ENCODE measurements at regions not wholly inside any gene's neighbourhood (a gene's known extent, or its start where the extent isn't known, plus 50 kb on each side); places are given as distances from the start of the nearest gene placed in this dataset.

- Histone ChIP-seq H3K79me2 (ENCODE audit: low read depth) (no peaks in the 10 kb centered on the region), H3K4me2 (peak overlapping the region; percentile 52), H3K27me3 (ENCODE audit: insufficient read depth, low read depth) (no peaks in the 10 kb centered on the region), H3K9me2 (ENCODE audit: insufficient read depth) (no peaks in the 10 kb centered on the region), H3K27ac (peak overlapping the region; percentile 96), H2AFZ (no peak overlapping the region; the same call in 1 of the 2 replicates), H3K36me3 (ENCODE audit: low read depth) (no peaks in the 10 kb centered on the region), H4K20me1 (ENCODE audit: insufficient read depth) (no peaks in the 10 kb centered on the region), H3K4me1 (replicated peaks; ENCODE audit: insufficient read depth) (peaks cover 53% of the 10 kb centered on the region), H3K4me3 (no peak overlapping the region), H3K9me3 (ENCODE audit: insufficient read depth, low read depth) (no peaks in the 10 kb centered on the region), H3F3A (ENCODE audit: insufficient read depth, low read depth) (peaks cover 29% of the 10 kb centered on the region; the same call in 1 of the 2 replicates)
- intact Hi-C loops (cut with micrococcal nuclease; ENCODE audit: unreplicated experiment) = no loop called here
- CTCF ChIA-PET = interaction anchor here (0.7 kb wide), 1 partner anchor 92 kb away, joined by 13 read pairs; no protein-coding TSS in a partner anchor
- TSS peak; percentile 34 for BruUV-seq (replicated peaks)
- DNase-seq = peak in 1 of 2 experiments; percentile 67
- POLR2A ChIA-PET (ENCODE audit: unreplicated experiment) = interaction anchor here (0.6 to 1.2 kb wide), 4 partner anchors 11 to 1851 kb away, joined by 3 to 7 read pairs (median 4); no protein-coding TSS in a partner anchor
- TF ChIP-seq EZH2 (IDR thresholded peaks at IDR 0.05; ENCODE audit: low read depth) (no peak), CTCF (conservative IDR thresholded peaks at IDR 0.05) (no peak)
Measured at GRCh38 chr1:8090241-8090702, 64.2 kb upstream of the ERRFI1 start.

- intact Hi-C loops (cut with micrococcal nuclease; ENCODE audit: unreplicated experiment) = loop anchor here (1.0 kb wide), 1 partner anchor 11 kb away; no protein-coding TSS in a partner anchor
- Histone ChIP-seq H2AFZ (no peak overlapping the region; the same call in 1 of the 2 replicates), H3K4me1 (replicated peaks; ENCODE audit: insufficient read depth) (peaks cover 48% of the 10 kb centered on the region)
Measured at GRCh38 chr1:8089535-8090228, 63.6 kb upstream of the ERRFI1 start.

GRCh38 chr1:8086055-8086454, 59.9 kb upstream of the ERRFI1 start:
- CTCF ChIA-PET = interaction anchor here (0.6 kb wide), 1 partner anchor 69 kb away, joined by 3 read pairs; no protein-coding TSS in a partner anchor
- Histone ChIP-seq H4K20me1 (ENCODE audit: insufficient read depth) (no peaks in the 10 kb centered on the region), H3K4me1 (replicated peaks; ENCODE audit: insufficient read depth) (peaks cover 29% of the 10 kb centered on the region), H3K27me3 (ENCODE audit: insufficient read depth, low read depth) (no peaks in the 10 kb centered on the region), H3K4me3 (no peak overlapping the region), H3K36me3 (ENCODE audit: low read depth) (no peaks in the 10 kb centered on the region), H3K79me2 (ENCODE audit: low read depth) (no peaks in the 10 kb centered on the region), H3K27ac (no peak overlapping the region), H3K9me3 (ENCODE audit: insufficient read depth, low read depth) (no peaks in the 10 kb centered on the region), H3F3A (ENCODE audit: insufficient read depth, low read depth) (peaks cover 19% of the 10 kb centered on the region; the same call in 1 of the 2 replicates), H3K9me2 (ENCODE audit: insufficient read depth) (no peaks in the 10 kb centered on the region), H2AFZ (no peak overlapping the region), H3K4me2 (no peak overlapping the region)
- intact Hi-C loops (cut with micrococcal nuclease; ENCODE audit: unreplicated experiment) = no loop called here
- no TSS peak for BruUV-seq (replicated peaks)
- POLR2A ChIA-PET (ENCODE audit: unreplicated experiment) = no interaction called here
- DNase-seq = no peak
- no peak for TF ChIP-seq EZH2 (IDR thresholded peaks at IDR 0.05; ENCODE audit: low read depth)

More at GRCh38 chr1:8089535-8090228, 63.6 kb upstream of the ERRFI1 start:
- peak overlapping the region; percentile 52 for H3K4me2 ChIP-seq
- no peak for DNase-seq
- H4K20me1 ChIP-seq (ENCODE audit: insufficient read depth) = no peaks in the 10 kb centered on the region
- H3K9me3 ChIP-seq (ENCODE audit: insufficient read depth, low read depth) = no peaks in the 10 kb centered on the region
- peak overlapping the region; percentile 96 for H3K27ac ChIP-seq
- no peak for TF ChIP-seq CTCF (conservative IDR thresholded peaks at IDR 0.05)
- TF ChIP-seq EZH2 (IDR thresholded peaks at IDR 0.05; ENCODE audit: low read depth) = no peak
- no TSS peak for BruUV-seq (replicated peaks)
- CTCF ChIA-PET = no interaction called here
- POLR2A ChIA-PET (ENCODE audit: unreplicated experiment) = interaction anchor here (0.7 to 1.2 kb wide), 2 partner anchors 12 to 13 kb away, joined by 3 to 7 read pairs; no protein-coding TSS in a partner anchor
- H3K4me3 ChIP-seq = no peak overlapping the region
- H3K27me3 ChIP-seq (ENCODE audit: insufficient read depth, low read depth) = no peaks in the 10 kb centered on the region
- peaks cover 23% of the 10 kb centered on the region; the same call in 1 of the 2 replicates for H3F3A ChIP-seq (ENCODE audit: insufficient read depth, low read depth)
- H3K9me2 ChIP-seq (ENCODE audit: insufficient read depth) = no peaks in the 10 kb centered on the region
- H3K79me2 ChIP-seq (ENCODE audit: low read depth) = no peaks in the 10 kb centered on the region
- no peaks in the 10 kb centered on the region for H3K36me3 ChIP-seq (ENCODE audit: low read depth)

Data from PC-9 (cell line).